A549 (cell line): ENCODE measurements at regions not wholly inside any gene's neighbourhood (a gene's known extent, or its start where the extent isn't known, plus 50 kb on each side); places are given as distances from the start of the nearest gene placed in this dataset.

Experiments used
- ATAC-seq, 2 experiments: fragments of 200-7000 bp in 1 of 2; fragments of >200 bp in 1 of 2; cut with Nextera tagmentation in 1 of 2; cut with Tn5 transposase in 1 of 2; 3 replicates each; pipeline versions ENCODE4 v1.8.0 to v1.9.1; 2018 to 2020; ENCODE audit warnings: mild to moderate bottlenecking in 1 of 2, moderate library complexity in 1 of 2
- CTCF ChIA-PET: fragments of 300-600 bp; sonication (Branson Sonifier 250); formaldehyde crosslinking; extraction: SDS; loops from one replicate; lab custom pipeline; 2021; ENCODE audit warnings: antibody characterized with exemption, inconsistent platforms; lab: Yijun Ruan, JAX
- POLR2A ChIA-PET: fragments of 350-600 bp; formaldehyde crosslinking; extraction: SDS; loops from one replicate; lab custom pipeline; 2021; ENCODE audit warnings: antibody characterized with exemption, inconsistent platforms; lab: Yijun Ruan, JAX
- DNase-seq, 2 experiments: peaks; one replicate each; pipeline versions ENCODE4 v3.0.0 to v3.0.0-alpha.2; 2011 to 2016; ENCODE audit warnings: low read depth in 1 of 2, low spot score in 1 of 2
- FAIRE-seq: peaks from 2 replicates; lab custom pipeline; 2011; peaks lifted over from hg19 to GRCh38; lab: Jason Lieb, UNC
- H3K27ac ChIP-seq, 2 experiments: fragments of >200 bp; sonication (Bioruptor Twin); formaldehyde crosslinking; 3 replicates each; pipeline ENCODE4 v1.5.1; 2016 to 2017
- H3K4me1 ChIP-seq: fragments of >200 bp; sonication (Bioruptor Twin); formaldehyde crosslinking; 3 replicates; pipeline ENCODE4 v1.6.1; 2016
- H3K4me2 ChIP-seq: fragments of >200 bp; sonication (Bioruptor Twin); formaldehyde crosslinking; 3 replicates; pipeline ENCODE4 v1.6.1; 2016
- H3K4me3 ChIP-seq: fragments of >200 bp; sonication (Bioruptor Twin); formaldehyde crosslinking; 3 replicates; pipeline ENCODE4 v1.5.1; 2016
- H3K9me3 ChIP-seq: fragments of >200 bp; sonication (Bioruptor Twin); formaldehyde crosslinking; 3 replicates; pipeline ENCODE4 v1.6.1; 2016
- CBX2 ChIP-seq: fragments of 200-600 bp; sonication (generic); IDR thresholded peaks from 2 replicates; pipeline ENCODE4 v1.6.1; 2016; ENCODE audit warnings: low read depth, mild to moderate bottlenecking, borderline replicate concordance
- CHD4 ChIP-seq: fragments of 200-600 bp; sonication (generic); IDR thresholded peaks from 2 replicates; pipeline ENCODE4 v1.6.1; 2016; ENCODE audit warnings: antibody characterized with exemption, mild to moderate bottlenecking, borderline replicate concordance
- EP300 ChIP-seq, 2 experiments: fragments of >200 bp; sonication (Bioruptor Twin); formaldehyde crosslinking; IDR thresholded peaks; 2 replicates in 1 of 2; 3 replicates in 1 of 2; pipeline ENCODE4 v1.6.1; 2016 to 2017
- HDAC2 ChIP-seq: fragments of 200-600 bp; sonication (generic); IDR thresholded peaks from 2 replicates; pipeline ENCODE4 v1.6.1; 2016
- HEYL ChIP-seq: fragments of 250-450 bp; sonication (Bioruptor Pico); IDR thresholded peaks from 2 replicates; pipeline ENCODE4 v1.8.0; 2021; ENCODE audit warnings: mild to moderate bottlenecking, moderate library complexity
- HOXA7 ChIP-seq: fragments of 250-450 bp; sonication (Bioruptor Pico); IDR thresholded peaks from 2 replicates; pipeline ENCODE4 v1.5.0; 2020; ENCODE audit warnings: mild to moderate bottlenecking, moderate library complexity
- HOXB13 ChIP-seq: fragments of 250-450 bp; sonication (Bioruptor Pico); IDR thresholded peaks from 2 replicates; pipeline ENCODE4 v1.5.0; 2020; ENCODE audit warnings: low read depth, mild to moderate bottlenecking, moderate library complexity
- HOXB5 ChIP-seq: fragments of 250-450 bp; sonication (Bioruptor Pico); IDR thresholded peaks from 2 replicates; pipeline ENCODE4 v1.5.0; 2020; ENCODE audit warnings: mild to moderate bottlenecking, moderate library complexity
- JUNB ChIP-seq: fragments of >200 bp; sonication (Bioruptor Twin); formaldehyde crosslinking; IDR thresholded peaks from 2 replicates; pipeline ENCODE4 v1.6.1; 2016
- KDM1A ChIP-seq: fragments of 200-600 bp; sonication (generic); IDR thresholded peaks from 2 replicates; pipeline ENCODE4 v1.6.1; 2016; ENCODE audit warnings: low read depth, mild to moderate bottlenecking
- MAFK ChIP-seq: fragments of 450-650 bp; IDR thresholded peaks from 2 replicates; pipeline ENCODE4 v1.6.1; 2014; ENCODE audit not compliant: partially characterized antibody
- MAZ ChIP-seq: fragments of 150-350 bp; IDR thresholded peaks from 2 replicates; pipeline ENCODE4 v1.6.1; 2014; ENCODE audit warnings: antibody characterized with exemption, low read depth, low read length, borderline replicate concordance
- NFE2L2 ChIP-seq: fragments of 150-350 bp; conservative IDR thresholded peaks from 2 replicates; pipeline ENCODE4 v1.6.1; 2014; ENCODE audit warnings: low read length
- NPAS2 ChIP-seq: fragments of 250-450 bp; sonication (Bioruptor Pico); IDR thresholded peaks from 2 replicates; pipeline ENCODE4 v1.8.0; 2022; ENCODE audit warnings: mild to moderate bottlenecking, moderate library complexity, borderline replicate concordance
- NR3C1 ChIP-seq: fragments of >200 bp; sonication (Bioruptor Twin); formaldehyde crosslinking; IDR thresholded peaks from 3 replicates; pipeline ENCODE4 v1.6.1; 2017
- PHF8 ChIP-seq: fragments of 200-600 bp; sonication (generic); IDR thresholded peaks from 2 replicates; pipeline ENCODE4 v1.6.1; 2016; ENCODE audit warnings: low read depth, mild to moderate bottlenecking, antibody characterized with exemption, moderate library complexity, borderline replicate concordance
- RAD21 ChIP-seq, 2 experiments: fragments of >200 bp in 1 of 2; sonication (Bioruptor Twin) in 1 of 2; formaldehyde crosslinking in 1 of 2; IDR thresholded peaks in 1 of 2; conservative IDR thresholded peaks in 1 of 2; 2 replicates in 1 of 2; 3 replicates in 1 of 2; pipeline ENCODE4 v1.6.1; 2012 to 2018; ENCODE audit warnings: inconsistent platforms in 1 of 2
- RARB ChIP-seq: fragments of 250-450 bp; sonication (Bioruptor Pico); IDR thresholded peaks from 2 replicates; pipeline ENCODE4 v1.8.0; 2021; ENCODE audit warnings: mild to moderate bottlenecking, moderate library complexity
- RCOR1 ChIP-seq: fragments of 150-350 bp; IDR thresholded peaks from 2 replicates; pipeline ENCODE4 v1.6.1; 2014; ENCODE audit warnings: antibody characterized with exemption, low read length, low read depth
- RFX5 ChIP-seq: fragments of 450-650 bp; IDR thresholded peaks from 2 replicates; pipeline ENCODE4 v1.7.1; 2014; ENCODE audit warnings: antibody characterized with exemption, mild to moderate bottlenecking, moderate library complexity
- RNF2 ChIP-seq: fragments of 200-600 bp; sonication (generic); IDR thresholded peaks from 2 replicates; pipeline ENCODE4 v1.6.1; 2016; ENCODE audit warnings: low read depth, mild to moderate bottlenecking, antibody characterized with exemption, moderate library complexity, borderline replicate concordance
- SREBF2 ChIP-seq: fragments of 450-650 bp; IDR thresholded peaks from 2 replicates; pipeline ENCODE4 v1.6.1; 2014; ENCODE audit warnings: mild to moderate bottlenecking, moderate library complexity
- ZC3H11A ChIP-seq: fragments of 450-650 bp; IDR thresholded peaks from 2 replicates; pipeline ENCODE4 v1.6.1; 2014; ENCODE audit warnings: antibody characterized with exemption, mild to moderate bottlenecking
- ZSCAN20 ChIP-seq: fragments of 250-450 bp; sonication (Bioruptor Pico); IDR thresholded peaks from 2 replicates; pipeline ENCODE4 v1.8.0; 2022; ENCODE audit warnings: mild to moderate bottlenecking, moderate library complexity
- WGBS: methylation state at CpG from one replicate; pipeline ENCODE4 v1.1.6; 2017; ENCODE audit errors: missing lambda C conversion rate; 5-methylcytosine and 5-hydroxymethylcytosine counted together
- TF ChIP-seq, protein P1 (sequence below): fragments of 450-650 bp; IDR thresholded peaks from 2 replicates; pipeline ENCODE4 v1.6.1; 2014; ENCODE audit warnings: antibody characterized with exemption
- TF ChIP-seq, protein P2 (sequence below): fragments of >200 bp; sonication (Bioruptor Twin); formaldehyde crosslinking; IDR thresholded peaks from 2 replicates; pipeline ENCODE4 v1.6.1; 2016
- TF ChIP-seq, protein P3 (sequence below): fragments of >200 bp; sonication (Bioruptor Twin); formaldehyde crosslinking; IDR thresholded peaks from 3 replicates; pipeline ENCODE4 v1.5.1; 2016
- TF ChIP-seq, protein P4 (sequence below): fragments of 250-450 bp; sonication (Bioruptor Pico); IDR thresholded peaks from 2 replicates; pipeline ENCODE4 v1.5.0; 2021; ENCODE audit warnings: mild to moderate bottlenecking, moderate library complexity, borderline replicate concordance
- TF ChIP-seq, protein P5 (sequence below): fragments of 150-350 bp; IDR thresholded peaks from 2 replicates; pipeline ENCODE4 v1.6.1; 2014; ENCODE audit warnings: low read depth, mild to moderate bottlenecking, low read length

DNA sequence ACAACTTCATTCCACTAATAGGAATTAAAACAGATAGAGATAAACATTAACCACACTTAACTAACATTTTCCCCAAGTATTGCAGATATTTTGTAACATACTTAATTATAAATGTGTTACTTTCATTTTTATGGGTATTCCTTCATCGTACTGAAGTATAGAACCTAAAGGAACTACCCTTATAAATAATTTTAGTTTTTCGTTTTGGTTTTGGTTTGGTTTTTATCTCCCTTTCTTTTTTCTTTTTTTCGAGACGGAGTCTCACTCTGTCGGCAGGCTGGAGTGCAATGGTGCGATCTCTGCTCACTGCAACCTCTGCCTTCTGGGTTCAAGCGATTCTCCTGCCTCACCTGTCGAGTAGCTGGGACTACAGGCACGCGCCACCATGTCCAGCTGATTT lies 60.1 kb upstream of the LMNB1 start:
- Histone ChIP-seq H3K4me1 (no peaks in the 10 kb centered on the region), H3K4me2 (no peak overlapping the region), H3K9me3 (no peaks in the 10 kb centered on the region), H3K4me3 (no peak overlapping the region), H3K27ac (no peak overlapping the region)
- ATAC-seq, result no peak
- ChIA-PET CTCF (no interaction called here), POLR2A (no interaction called here)
- TF ChIP-seq MAFK (no peak), HOXB13 (CRISPR knock-in tag) (no peak), EP300 (IDR thresholded peaks at IDR 0.05) (no peak), CHD4 (no peak), ZC3H11A (no peak), HOXB5 (CRISPR knock-in tag) (no peak), RCOR1 (no peak), SREBF2 (no peak), HOXA7 (CRISPR knock-in tag) (no peak), JUNB (no peak), PHF8 (no peak), RAD21 (conservative IDR thresholded peaks at IDR 0.05 in 1 of 2, IDR thresholded peaks at IDR 0.05 in 1 of 2) (no peak), NR3C1 (no peak), RFX5 (no peak), KDM1A (no peak)
- TF ChIP-seq, protein P1, sequence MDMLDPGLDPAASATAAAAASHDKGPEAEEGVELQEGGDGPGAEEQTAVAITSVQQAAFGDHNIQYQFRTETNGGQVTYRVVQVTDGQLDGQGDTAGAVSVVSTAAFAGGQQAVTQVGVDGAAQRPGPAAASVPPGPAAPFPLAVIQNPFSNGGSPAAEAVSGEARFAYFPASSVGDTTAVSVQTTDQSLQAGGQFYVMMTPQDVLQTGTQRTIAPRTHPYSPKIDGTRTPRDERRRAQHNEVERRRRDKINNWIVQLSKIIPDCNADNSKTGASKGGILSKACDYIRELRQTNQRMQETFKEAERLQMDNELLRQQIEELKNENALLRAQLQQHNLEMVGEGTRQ, result no peak
- TF ChIP-seq, protein P2, sequence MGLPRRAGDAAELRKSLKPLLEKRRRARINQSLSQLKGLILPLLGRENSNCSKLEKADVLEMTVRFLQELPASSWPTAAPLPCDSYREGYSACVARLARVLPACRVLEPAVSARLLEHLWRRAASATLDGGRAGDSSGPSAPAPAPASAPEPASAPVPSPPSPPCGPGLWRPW, result no peak
- TF ChIP-seq, protein P3, sequence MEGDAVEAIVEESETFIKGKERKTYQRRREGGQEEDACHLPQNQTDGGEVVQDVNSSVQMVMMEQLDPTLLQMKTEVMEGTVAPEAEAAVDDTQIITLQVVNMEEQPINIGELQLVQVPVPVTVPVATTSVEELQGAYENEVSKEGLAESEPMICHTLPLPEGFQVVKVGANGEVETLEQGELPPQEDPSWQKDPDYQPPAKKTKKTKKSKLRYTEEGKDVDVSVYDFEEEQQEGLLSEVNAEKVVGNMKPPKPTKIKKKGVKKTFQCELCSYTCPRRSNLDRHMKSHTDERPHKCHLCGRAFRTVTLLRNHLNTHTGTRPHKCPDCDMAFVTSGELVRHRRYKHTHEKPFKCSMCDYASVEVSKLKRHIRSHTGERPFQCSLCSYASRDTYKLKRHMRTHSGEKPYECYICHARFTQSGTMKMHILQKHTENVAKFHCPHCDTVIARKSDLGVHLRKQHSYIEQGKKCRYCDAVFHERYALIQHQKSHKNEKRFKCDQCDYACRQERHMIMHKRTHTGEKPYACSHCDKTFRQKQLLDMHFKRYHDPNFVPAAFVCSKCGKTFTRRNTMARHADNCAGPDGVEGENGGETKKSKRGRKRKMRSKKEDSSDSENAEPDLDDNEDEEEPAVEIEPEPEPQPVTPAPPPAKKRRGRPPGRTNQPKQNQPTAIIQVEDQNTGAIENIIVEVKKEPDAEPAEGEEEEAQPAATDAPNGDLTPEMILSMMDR, result no peak
- 85% methylated on average over 10 of the region's 10 CpGs for WGBS
- no peak for DNase-seq
- no peak for FAIRE-seq

DNA sequence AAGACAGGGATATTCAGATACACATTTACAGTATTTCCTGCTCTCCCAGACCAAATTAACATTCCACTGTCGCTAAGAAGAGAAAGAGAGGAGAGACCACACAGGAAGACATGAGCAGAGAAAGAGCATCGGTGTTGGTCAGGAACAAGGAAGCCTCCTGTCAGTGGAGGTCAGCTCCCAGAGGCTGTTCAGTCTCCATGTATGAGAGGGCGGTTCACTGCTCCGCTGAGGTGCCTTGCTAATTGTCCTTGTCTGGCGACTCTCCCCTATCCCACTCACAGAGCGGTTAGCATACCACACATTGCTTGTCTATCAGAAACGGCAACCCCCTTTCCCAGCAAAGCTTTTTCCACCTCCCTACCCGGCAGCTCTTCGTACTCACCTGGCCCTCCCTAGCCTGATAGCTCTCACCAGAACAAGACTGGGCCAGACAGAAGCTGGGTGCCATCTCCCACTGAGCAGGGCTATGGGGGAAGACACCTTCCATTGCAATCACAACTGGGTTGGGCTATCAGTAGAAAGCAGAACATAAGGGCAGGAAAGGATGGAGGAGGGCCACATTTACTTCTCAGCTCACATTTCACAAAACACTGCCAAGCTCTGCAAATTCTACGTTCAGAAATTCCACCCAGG lies 58.6 kb upstream of the LMNB1 start:
- ChIA-PET CTCF (interaction anchor here (0.7 to 1.4 kb wide), 2 partner anchors 18 to 40 kb away, joined by 3 read pairs; no protein-coding TSS in a partner anchor), POLR2A (no interaction called here)
- WGBS, result 79% methylated on average over 10 of the region's 10 CpGs
- ATAC-seq, result peak; percentile 19 to 30; a peak in 2 of 6 replicates
- Histone ChIP-seq H3K4me3 (no peak overlapping the region), H3K27ac (no peak overlapping the region), H3K4me2 (no peak overlapping the region), H3K4me1 (no peaks in the 10 kb centered on the region), H3K9me3 (no peaks in the 10 kb centered on the region)
- no peak for DNase-seq
- no peak for TF ChIP-seq CBX2
- TF ChIP-seq NPAS2, result no peak
- no peak for TF ChIP-seq HEYL (CRISPR knock-in tag)
- TF ChIP-seq HDAC2, result no peak
- TF ChIP-seq MAZ, result no peak
- no peak for TF ChIP-seq CHD4
- TF ChIP-seq, protein P1, result no peak
- no peak for TF ChIP-seq ZSCAN20 (CRISPR knock-in tag)
- TF ChIP-seq EP300 (IDR thresholded peaks at IDR 0.05), result no peak
- TF ChIP-seq RARB (CRISPR knock-in tag), result no peak
- no peak for TF ChIP-seq RAD21 (conservative IDR thresholded peaks at IDR 0.05 in 1 of 2, IDR thresholded peaks at IDR 0.05 in 1 of 2)
- TF ChIP-seq, protein P4, sequence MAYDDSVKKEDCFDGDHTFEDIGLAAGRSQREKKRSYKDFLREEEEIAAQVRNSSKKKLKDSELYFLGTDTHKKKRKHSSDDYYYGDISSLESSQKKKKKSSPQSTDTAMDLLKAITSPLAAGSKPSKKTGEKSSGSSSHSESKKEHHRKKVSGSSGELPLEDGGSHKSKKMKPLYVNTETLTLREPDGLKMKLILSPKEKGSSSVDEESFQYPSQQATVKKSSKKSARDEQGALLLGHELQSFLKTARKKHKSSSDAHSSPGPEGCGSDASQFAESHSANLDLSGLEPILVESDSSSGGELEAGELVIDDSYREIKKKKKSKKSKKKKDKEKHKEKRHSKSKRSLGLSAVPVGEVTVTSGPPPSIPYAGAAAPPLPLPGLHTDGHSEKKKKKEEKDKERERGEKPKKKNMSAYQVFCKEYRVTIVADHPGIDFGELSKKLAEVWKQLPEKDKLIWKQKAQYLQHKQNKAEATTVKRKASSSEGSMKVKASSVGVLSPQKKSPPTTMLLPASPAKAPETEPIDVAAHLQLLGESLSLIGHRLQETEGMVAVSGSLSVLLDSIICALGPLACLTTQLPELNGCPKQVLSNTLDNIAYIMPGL, result no peak
- no peak for TF ChIP-seq RNF2
- TF ChIP-seq, protein P2, result no peak
- TF ChIP-seq, protein P5, sequence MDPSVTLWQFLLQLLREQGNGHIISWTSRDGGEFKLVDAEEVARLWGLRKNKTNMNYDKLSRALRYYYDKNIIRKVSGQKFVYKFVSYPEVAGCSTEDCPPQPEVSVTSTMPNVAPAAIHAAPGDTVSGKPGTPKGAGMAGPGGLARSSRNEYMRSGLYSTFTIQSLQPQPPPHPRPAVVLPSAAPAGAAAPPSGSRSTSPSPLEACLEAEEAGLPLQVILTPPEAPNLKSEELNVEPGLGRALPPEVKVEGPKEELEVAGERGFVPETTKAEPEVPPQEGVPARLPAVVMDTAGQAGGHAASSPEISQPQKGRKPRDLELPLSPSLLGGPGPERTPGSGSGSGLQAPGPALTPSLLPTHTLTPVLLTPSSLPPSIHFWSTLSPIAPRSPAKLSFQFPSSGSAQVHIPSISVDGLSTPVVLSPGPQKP, result no peak
- no peak for TF ChIP-seq NFE2L2
- FAIRE-seq, result no peak
